SK-N-SH treated with all-trans-retinoic acid at 6 μM for 48 hours (cell line): ENCODE measurements at regions not wholly inside any gene's neighbourhood (a gene's known extent, or its start where the extent isn't known, plus 50 kb on each side); places are given as distances from the start of the nearest gene placed in this dataset.
"Not testable (repeated sequence)": the region's sequence is repeated elsewhere in the genome, so short reads cannot be mapped to it uniquely, and the experiment has no call there.

Experiments used
- BACH2 ChIP-seq: fragments of 250-450 bp; sonication (Bioruptor Pico); IDR thresholded peaks from 2 replicates; pipeline ENCODE4 v1.9.0; 2021; ENCODE audit warnings: mild to moderate bottlenecking, borderline replicate concordance
- ZNF565 ChIP-seq: fragments of 450-650 bp; formaldehyde crosslinking; conservative IDR thresholded peaks from 2 replicates; pipeline ENCODE4 v1.5.0; 2020; ENCODE audit warnings: low read depth, mild to moderate bottlenecking, moderate library complexity
- TF ChIP-seq, protein P1 (sequence below): fragments of 250-450 bp; sonication (Bioruptor Pico); IDR thresholded peaks from 2 replicates; pipeline ENCODE4 v1.8.0; 2020; ENCODE audit warnings: mild to moderate bottlenecking, moderate library complexity, borderline replicate concordance

DNA sequence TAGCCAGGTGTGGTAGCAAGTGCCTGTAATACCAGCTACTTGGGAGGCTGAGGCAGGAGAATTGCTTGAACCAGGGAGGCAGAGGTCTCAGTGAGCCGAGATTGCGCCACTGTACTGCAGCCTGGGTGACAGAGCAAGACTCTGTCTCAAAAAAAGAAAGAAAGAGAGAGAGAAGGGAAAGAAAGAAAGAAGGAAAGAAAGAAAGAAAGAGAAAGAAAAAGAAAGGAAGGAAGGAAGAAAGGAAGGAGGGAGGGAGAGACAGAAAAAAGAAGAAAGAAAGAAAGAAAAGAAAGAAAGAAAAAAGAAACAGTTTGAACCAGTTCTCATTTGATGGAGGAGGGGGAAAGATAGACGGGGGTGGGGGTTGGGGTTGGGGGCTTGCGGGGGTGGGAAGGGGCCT, 59.6 kb upstream of the HSPA9 start:
- not testable (repeated sequence) for TF ChIP-seq ZNF565, BACH2 (CRISPR knock-in tag)
- TF ChIP-seq, protein P1, sequence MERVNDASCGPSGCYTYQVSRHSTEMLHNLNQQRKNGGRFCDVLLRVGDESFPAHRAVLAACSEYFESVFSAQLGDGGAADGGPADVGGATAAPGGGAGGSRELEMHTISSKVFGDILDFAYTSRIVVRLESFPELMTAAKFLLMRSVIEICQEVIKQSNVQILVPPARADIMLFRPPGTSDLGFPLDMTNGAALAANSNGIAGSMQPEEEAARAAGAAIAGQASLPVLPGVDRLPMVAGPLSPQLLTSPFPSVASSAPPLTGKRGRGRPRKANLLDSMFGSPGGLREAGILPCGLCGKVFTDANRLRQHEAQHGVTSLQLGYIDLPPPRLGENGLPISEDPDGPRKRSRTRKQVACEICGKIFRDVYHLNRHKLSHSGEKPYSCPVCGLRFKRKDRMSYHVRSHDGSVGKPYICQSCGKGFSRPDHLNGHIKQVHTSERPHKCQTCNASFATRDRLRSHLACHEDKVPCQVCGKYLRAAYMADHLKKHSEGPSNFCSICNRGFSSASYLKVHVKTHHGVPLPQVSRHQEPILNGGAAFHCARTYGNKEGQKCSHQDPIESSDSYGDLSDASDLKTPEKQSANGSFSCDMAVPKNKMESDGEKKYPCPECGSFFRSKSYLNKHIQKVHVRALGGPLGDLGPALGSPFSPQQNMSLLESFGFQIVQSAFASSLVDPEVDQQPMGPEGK (CRISPR knock-in tag), result not testable (repeated sequence)
